Activated naive CD8-positive, alpha-beta T cell treated with anti-CD3 and anti-CD28 coated beads, Interleukin-2, amount 10 ng/mL, durations not matched to agents 7 days and 5 days (primary cell): ENCODE measurements at regions not wholly inside any gene's neighbourhood (a gene's known extent, or its start where the extent isn't known, plus 50 kb on each side); places are given as distances from the start of the nearest gene placed in this dataset.

Experiments
- ATAC-seq: fragments of 150-1000 bp; cut with Tn5 transposase; one replicate; pipeline ENCODE4 v1.10.0; 2021; ENCODE audit warnings: low read depth, moderate library complexity
- POLR2A ChIA-PET: fragments of 350-600 bp; sonication (Branson Sonifier 250); formaldehyde crosslinking; loops from one replicate; lab custom pipeline; 2021; ENCODE audit warnings: antibody characterized with exemption; lab: Charles Lee
- DNase-seq: peaks from one replicate; pipeline ENCODE4 v3.0.0; 2021
- H3K27ac Mint-ChIP-seq: one replicate; pipeline ENCODE4 v1.8.0; 2022; ENCODE audit warnings: mild to moderate bottlenecking, mixed read lengths
- H3K27me3 Mint-ChIP-seq: one replicate; pipeline ENCODE4 v1.8.0; 2022; ENCODE audit warnings: mild to moderate bottlenecking, moderate library complexity, mixed read lengths
- H3K36me3 Mint-ChIP-seq: one replicate; pipeline ENCODE4 v1.8.0; 2021; ENCODE audit warnings: mild to moderate bottlenecking, mixed read lengths
- H3K4me1 Mint-ChIP-seq: one replicate; pipeline ENCODE4 v1.8.0; 2021; ENCODE audit warnings: mixed read lengths
- H3K4me3 Mint-ChIP-seq: one replicate; pipeline ENCODE4 v1.8.0; 2022; ENCODE audit warnings: mild to moderate bottlenecking, moderate library complexity, mixed read lengths
- H3K9me3 Mint-ChIP-seq: one replicate; pipeline ENCODE4 v1.8.0; 2021; ENCODE audit warnings: mixed read lengths

DNA sequence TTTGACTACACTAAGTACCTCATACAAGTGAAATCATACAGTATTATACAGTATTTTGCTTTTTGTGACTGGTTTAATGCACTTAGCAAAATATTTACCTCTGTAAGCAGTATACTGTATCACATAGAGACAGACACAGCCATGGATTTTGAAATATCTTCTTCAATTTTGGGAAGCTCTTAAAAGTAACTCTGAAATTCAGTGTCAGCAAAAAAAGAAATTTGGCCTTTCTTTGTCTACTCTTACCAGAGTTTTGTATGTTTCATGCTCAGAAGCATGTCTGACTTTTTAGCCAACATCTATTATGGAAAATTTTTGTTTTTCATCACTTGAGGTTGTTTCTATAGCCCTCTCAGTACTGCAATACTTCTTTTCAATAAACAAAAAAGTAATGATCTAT is 1102.2 kb downstream of the TRHDE start:
- H3K4me1 Mint-ChIP-seq: no peaks in the 10 kb centered on the region
- ATAC-seq (no peak), DNase-seq (no peak)
- H3K4me3 Mint-ChIP-seq: no peak overlapping the region
- peaks cover 2% of the 10 kb centered on the region for H3K9me3 Mint-ChIP-seq
- H3K36me3 Mint-ChIP-seq: no peaks in the 10 kb centered on the region
- no peak overlapping the region for H3K27ac Mint-ChIP-seq
- no peaks in the 10 kb centered on the region for H3K27me3 Mint-ChIP-seq
- POLR2A ChIA-PET: no interaction called here

GRCh38 chr12:73383584-73384222 is 1111.5 kb downstream of the TRHDE start:
- no peaks in the 10 kb centered on the region for H3K4me1 Mint-ChIP-seq
- H3K4me3 Mint-ChIP-seq: no peak overlapping the region
- peaks cover 4% of the 10 kb centered on the region for H3K9me3 Mint-ChIP-seq
- H3K27ac Mint-ChIP-seq: no peak overlapping the region
- DNase-seq: no peak
- no peak for ATAC-seq
- no peaks in the 10 kb centered on the region for H3K36me3 Mint-ChIP-seq
- no peaks in the 10 kb centered on the region for H3K27me3 Mint-ChIP-seq
- POLR2A ChIA-PET: no interaction called here

DNA sequence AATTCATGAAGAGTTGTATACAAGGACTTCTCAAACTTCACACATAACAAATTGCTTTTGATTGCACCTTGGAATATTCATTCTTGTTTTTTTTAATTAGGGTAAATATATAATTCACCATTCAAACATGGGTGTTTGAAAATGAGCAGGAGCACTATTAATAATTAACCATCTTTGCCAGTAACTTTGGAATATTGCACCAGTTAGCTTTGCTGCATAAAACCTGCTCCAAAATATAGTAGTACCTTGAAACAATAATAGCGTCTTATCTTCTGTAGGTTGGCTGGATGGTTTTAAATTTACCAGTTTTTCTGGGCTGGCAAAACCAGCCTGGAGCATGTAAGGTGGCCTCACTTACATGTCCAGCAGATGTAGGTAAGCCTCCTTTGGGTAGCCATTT is 1112.4 kb downstream of the TRHDE start:
- DNase-seq: no peak
- no peaks in the 10 kb centered on the region for H3K27me3 Mint-ChIP-seq
- ATAC-seq: no peak
- H3K4me1 Mint-ChIP-seq: no peaks in the 10 kb centered on the region
- H3K36me3 Mint-ChIP-seq: no peaks in the 10 kb centered on the region
- H3K4me3 Mint-ChIP-seq: no peak overlapping the region
- H3K9me3 Mint-ChIP-seq: peaks cover 4% of the 10 kb centered on the region
- H3K27ac Mint-ChIP-seq: no peak overlapping the region
- POLR2A ChIA-PET: no interaction called here

DNA sequence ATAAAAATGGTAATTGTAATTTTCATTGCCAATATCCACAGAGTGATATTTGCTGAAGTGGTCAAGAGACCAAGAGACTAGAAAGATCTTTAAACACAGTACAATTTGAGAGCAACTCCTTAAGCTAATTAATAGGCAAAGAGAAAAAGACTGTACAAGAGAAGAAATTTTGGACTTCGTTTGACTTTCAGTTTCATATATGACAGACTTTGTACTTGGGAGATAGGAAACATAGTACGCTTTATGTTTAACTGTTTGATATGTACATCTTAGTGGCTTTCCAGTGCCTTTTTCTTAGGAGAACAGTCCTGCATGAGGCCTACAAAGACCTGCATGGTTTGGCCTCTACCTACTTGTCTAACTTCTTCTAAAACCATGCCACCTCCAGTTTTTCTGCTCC is 1118.1 kb downstream of the TRHDE start:
- POLR2A ChIA-PET: no interaction called here

DNA sequence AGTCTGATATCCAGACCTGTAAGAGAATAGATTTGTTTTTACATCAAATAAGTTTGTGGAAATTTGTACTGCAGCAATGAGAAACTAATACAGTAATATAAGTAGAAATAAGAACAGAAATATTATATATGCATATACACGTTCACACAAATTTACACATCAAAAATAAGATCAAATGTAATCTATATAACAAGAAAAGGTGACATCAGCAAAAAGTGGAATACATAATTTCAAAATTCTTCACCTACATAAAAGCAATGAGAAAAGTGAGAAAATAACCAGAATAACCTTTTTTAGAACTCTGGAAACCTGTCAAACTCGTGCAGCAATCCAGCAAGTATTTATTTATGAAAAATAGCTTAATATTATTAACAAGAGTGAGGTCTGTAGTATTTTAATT is 1124.6 kb upstream of the ATXN7L3B start:
- ATAC-seq (no peak), DNase-seq (no peak)
- POLR2A ChIA-PET: no interaction called here
- no peaks in the 10 kb centered on the region for H3K36me3 Mint-ChIP-seq
- H3K4me3 Mint-ChIP-seq: no peak overlapping the region
- H3K9me3 Mint-ChIP-seq: peaks cover 4% of the 10 kb centered on the region
- no peak overlapping the region for H3K27ac Mint-ChIP-seq
- H3K27me3 Mint-ChIP-seq: no peaks in the 10 kb centered on the region
- no peaks in the 10 kb centered on the region for H3K4me1 Mint-ChIP-seq

More for the DNA sequence above, 1118.1 kb downstream of the TRHDE start:
- no peak for DNase-seq
- no peak overlapping the region for H3K27ac Mint-ChIP-seq
- no peaks in the 10 kb centered on the region for H3K27me3 Mint-ChIP-seq
- no peak overlapping the region for H3K4me3 Mint-ChIP-seq
- H3K9me3 Mint-ChIP-seq: no peaks in the 10 kb centered on the region
- no peaks in the 10 kb centered on the region for H3K36me3 Mint-ChIP-seq
- ATAC-seq: no peak
- no peaks in the 10 kb centered on the region for H3K4me1 Mint-ChIP-seq

GRCh38 chr12:73413974-73414373 is 1123.7 kb upstream of the ATXN7L3B start:
- Mint-ChIP-seq H3K9me3 (peaks cover 4% of the 10 kb centered on the region), H3K27me3 (no peaks in the 10 kb centered on the region), H3K27ac (no peak overlapping the region), H3K36me3 (no peaks in the 10 kb centered on the region), H3K4me1 (no peaks in the 10 kb centered on the region), H3K4me3 (no peak overlapping the region)
- ATAC-seq (no peak), DNase-seq (no peak)
- POLR2A ChIA-PET: no interaction called here

- no peak overlapping the region for H3K4me3 Mint-ChIP-seq
- H3K36me3 Mint-ChIP-seq: no peaks in the 10 kb centered on the region
- H3K4me1 Mint-ChIP-seq: no peaks in the 10 kb centered on the region
- no peaks in the 10 kb centered on the region for H3K27me3 Mint-ChIP-seq
- DNase-seq (no peak), ATAC-seq (no peak)
- POLR2A ChIA-PET: no interaction called here
- no peak overlapping the region for H3K27ac Mint-ChIP-seq
- peaks cover 6% of the 10 kb centered on the region for H3K9me3 Mint-ChIP-seq
Measured at GRCh38 chr12:73414926-73415325, 1122.7 kb upstream of the ATXN7L3B start.

- POLR2A ChIA-PET: no interaction called here
- ATAC-seq (no peak), DNase-seq (no peak)
- H3K9me3 Mint-ChIP-seq: peaks cover 8% of the 10 kb centered on the region
- no peaks in the 10 kb centered on the region for H3K4me1 Mint-ChIP-seq
- H3K4me3 Mint-ChIP-seq: no peak overlapping the region
- no peak overlapping the region for H3K27ac Mint-ChIP-seq
- no peaks in the 10 kb centered on the region for H3K27me3 Mint-ChIP-seq
- H3K36me3 Mint-ChIP-seq: no peaks in the 10 kb centered on the region
Measured at GRCh38 chr12:73418541-73418940, 1119.1 kb upstream of the ATXN7L3B start.

- POLR2A ChIA-PET: no interaction called here
- Mint-ChIP-seq H3K4me3 (no peak overlapping the region), H3K9me3 (peaks cover 11% of the 10 kb centered on the region), H3K27ac (no peak overlapping the region), H3K27me3 (no peaks in the 10 kb centered on the region), H3K4me1 (no peaks in the 10 kb centered on the region), H3K36me3 (no peaks in the 10 kb centered on the region)
- no peak for ATAC-seq
- no peak for DNase-seq
Measured at GRCh38 chr12:73421832-73422231, 1115.8 kb upstream of the ATXN7L3B start.

GRCh38 chr12:73424484-73424883 is 1113.2 kb upstream of the ATXN7L3B start:
- Mint-ChIP-seq H3K36me3 (no peaks in the 10 kb centered on the region), H3K27ac (no peak overlapping the region), H3K27me3 (no peaks in the 10 kb centered on the region), H3K4me3 (no peak overlapping the region), H3K9me3 (peaks cover 9% of the 10 kb centered on the region), H3K4me1 (no peaks in the 10 kb centered on the region)
- POLR2A ChIA-PET: no interaction called here
- ATAC-seq (no peak), DNase-seq (no peak)

DNA sequence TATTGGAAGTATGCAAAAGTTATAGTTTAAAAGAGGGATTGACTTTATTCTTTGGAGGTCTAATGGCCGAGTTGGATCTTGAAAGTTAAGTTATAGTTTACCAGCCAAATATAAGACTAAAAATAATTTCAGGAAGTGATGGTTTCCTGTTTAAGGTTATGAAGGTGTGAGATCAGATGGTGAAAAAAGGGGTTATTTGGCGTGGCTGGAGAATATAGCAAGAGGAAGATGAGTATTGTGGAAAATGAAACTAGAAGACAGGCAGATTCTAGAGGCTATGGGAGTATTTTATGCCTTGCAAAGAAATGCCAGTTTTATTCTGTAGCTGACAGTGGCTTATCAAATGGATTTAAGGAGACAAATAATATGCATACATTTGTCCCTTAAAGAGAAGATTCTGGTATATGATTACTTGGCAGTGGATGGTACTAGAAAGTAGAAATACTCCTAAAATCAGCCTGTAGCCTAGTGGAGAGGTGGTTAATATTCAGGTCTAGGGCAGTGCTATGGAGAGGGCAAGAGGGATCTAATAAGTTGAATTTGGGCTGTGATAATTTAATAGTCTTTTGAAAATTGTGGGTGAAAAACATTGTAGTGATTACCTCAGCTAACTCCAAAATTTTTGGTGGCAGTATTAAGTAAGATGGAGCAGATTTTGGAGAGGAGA is 1091.8 kb upstream of the ATXN7L3B start:
- peaks cover 6% of the 10 kb centered on the region for H3K4me1 Mint-ChIP-seq
- H3K27me3 Mint-ChIP-seq: no peaks in the 10 kb centered on the region
- DNase-seq: no peak
- no peak for ATAC-seq
- peak overlapping the region; percentile 9 for H3K4me3 Mint-ChIP-seq
- H3K36me3 Mint-ChIP-seq: no peaks in the 10 kb centered on the region
- H3K9me3 Mint-ChIP-seq: no peaks in the 10 kb centered on the region
- no peak overlapping the region for H3K27ac Mint-ChIP-seq
- POLR2A ChIA-PET: no interaction called here

DNA sequence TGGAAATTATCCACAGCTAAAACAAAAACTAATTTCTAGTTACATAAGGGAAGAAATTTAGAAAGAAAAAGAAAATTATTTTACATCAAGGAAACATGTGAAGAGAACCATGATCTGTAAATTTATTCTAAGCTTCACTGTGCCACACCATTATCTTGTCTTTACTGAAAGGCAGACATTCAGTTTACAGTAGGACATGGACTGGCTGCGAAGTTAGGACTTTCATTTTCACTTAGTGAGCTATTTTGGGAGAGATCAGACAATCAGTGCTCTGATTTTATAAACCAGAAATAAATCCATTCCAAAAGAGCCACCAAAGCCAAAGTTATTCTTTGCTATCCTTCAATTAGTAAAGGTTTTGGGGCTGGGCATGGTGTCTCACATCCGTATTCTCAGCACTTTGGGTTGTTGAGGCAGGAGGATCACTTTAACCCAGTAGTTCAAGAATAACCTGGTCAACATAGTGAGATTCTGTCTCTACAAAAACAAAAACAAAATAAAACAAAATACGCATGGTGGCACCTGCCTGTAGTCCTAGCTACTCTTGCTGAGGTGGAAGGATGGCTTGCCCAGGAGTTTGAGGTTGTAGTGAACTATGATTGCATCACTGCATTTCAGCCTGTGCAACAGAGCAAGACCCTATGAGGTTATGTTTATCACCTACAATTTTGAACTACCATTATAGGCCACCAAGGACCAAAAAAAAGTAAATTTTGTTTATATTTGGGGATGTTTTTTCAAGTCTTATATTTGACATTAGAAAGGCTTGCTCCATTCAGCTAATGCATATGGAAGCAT is 1084.8 kb upstream of the ATXN7L3B start:
- Mint-ChIP-seq H3K9me3 (no peaks in the 10 kb centered on the region), H3K36me3 (no peaks in the 10 kb centered on the region), H3K27ac (no peak overlapping the region), H3K27me3 (no peaks in the 10 kb centered on the region), H3K4me1 (no peaks in the 10 kb centered on the region), H3K4me3 (no peak overlapping the region)
- POLR2A ChIA-PET: no interaction called here
- DNase-seq (no peak), ATAC-seq (no peak)

DNA sequence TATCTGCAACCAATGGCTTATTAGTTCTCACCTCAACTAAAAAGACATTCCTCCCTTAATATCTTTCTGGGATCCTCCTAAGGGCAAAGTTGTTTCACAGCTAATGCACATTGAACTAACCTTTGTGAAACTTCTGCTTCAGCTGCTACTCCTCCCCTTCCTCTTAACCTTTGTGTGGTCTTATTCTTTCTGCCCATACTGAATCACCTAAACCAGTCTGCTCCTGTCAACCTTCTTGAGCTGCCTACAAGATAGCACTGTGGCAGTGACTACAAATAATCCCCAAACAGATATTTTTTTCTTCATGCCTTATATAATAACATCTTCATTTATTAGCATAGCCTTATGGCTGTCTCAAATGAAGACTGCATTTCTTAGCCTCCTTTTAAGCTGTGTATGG is 1077.4 kb upstream of the ATXN7L3B start:
- H3K27me3 Mint-ChIP-seq: no peaks in the 10 kb centered on the region
- H3K4me1 Mint-ChIP-seq: no peaks in the 10 kb centered on the region
- no peaks in the 10 kb centered on the region for H3K9me3 Mint-ChIP-seq
- POLR2A ChIA-PET: no interaction called here
- H3K27ac Mint-ChIP-seq: no peak overlapping the region
- no peaks in the 10 kb centered on the region for H3K36me3 Mint-ChIP-seq
- ATAC-seq (no peak), DNase-seq (no peak)
- H3K4me3 Mint-ChIP-seq: no peak overlapping the region

GRCh38 chr12:73465106-73465505 is 1072.5 kb upstream of the ATXN7L3B start:
- Mint-ChIP-seq H3K4me1 (no peaks in the 10 kb centered on the region), H3K27me3 (no peaks in the 10 kb centered on the region), H3K27ac (no peak overlapping the region), H3K4me3 (no peak overlapping the region), H3K36me3 (no peaks in the 10 kb centered on the region), H3K9me3 (peaks cover 4% of the 10 kb centered on the region)
- POLR2A ChIA-PET: no interaction called here
- no peak for ATAC-seq
- DNase-seq: no peak
